Endothelial cell of umbilical vein (primary cell): ENCODE measurements at regions not wholly inside any gene's neighbourhood (a gene's known extent, or its start where the extent isn't known, plus 50 kb on each side); places are given as distances from the start of the nearest gene placed in this dataset.

Experiments
- BruUV-seq: library from RNA; stranded (reverse); fragments of 400-500 nt; replicated peaks from 2 replicates; lab custom pipeline; 2021; lab: Mats Ljungman, UMichigan
- CTCF ChIA-PET: fragments of 300-600, 350-600 bp; sonication (Branson Sonifier 250); formaldehyde crosslinking; loops from one replicate; lab custom pipeline; 2021; ENCODE audit warnings: antibody characterized with exemption, inconsistent platforms; lab: Charles Lee
- POLR2A ChIA-PET: fragments of 300-600, 350-600 bp; sonication (Branson Sonifier 250); formaldehyde crosslinking; loops from one replicate; lab custom pipeline; 2021; ENCODE audit warnings: antibody characterized with exemption, inconsistent platforms; lab: Charles Lee
- DNase-seq: peaks from one replicate; pipeline ENCODE4 v3.0.0-alpha.2; 2011; ENCODE audit warnings: low read depth, low spot score
- FAIRE-seq: peaks from 2 replicates; lab custom pipeline; 2011; peaks lifted over from hg19 to GRCh38; lab: Jason Lieb, UNC
- H2AFZ ChIP-seq: 2 replicates; pipeline ENCODE4 v1.6.0; 2012; ENCODE audit warnings: low read depth, low read length, control low read depth, inconsistent platforms
- H3K27ac ChIP-seq: 2 replicates; pipeline ENCODE4 v1.5.1; 2011; ENCODE audit warnings: low read depth, mild to moderate bottlenecking, control low read depth, low read length, moderate library complexity; ENCODE audit not compliant: insufficient read depth
- H3K27me3 ChIP-seq, 2 experiments: 2 replicates each; pipeline versions ENCODE4 v1.6.0 to v1.6.1; 2011; ENCODE audit warnings: low read length in 2 of 2, mixed read lengths in 1 of 2; ENCODE audit not compliant: control insufficient read depth in 2 of 2, insufficient read depth in 2 of 2
- H3K36me3 ChIP-seq, 2 experiments: 2 replicates in 1 of 2; 3 replicates in 1 of 2; pipeline ENCODE4 v1.5.1; 2011; ENCODE audit warnings: low read length in 2 of 2, mild to moderate bottlenecking in 1 of 2, moderate library complexity in 1 of 2; ENCODE audit not compliant: control insufficient read depth in 2 of 2, insufficient read depth in 2 of 2; ENCODE audit errors: extremely low read depth in 1 of 2
- H3K4me1 ChIP-seq: 3 replicates; pipeline ENCODE4 v1.5.1; 2011; ENCODE audit warnings: mild to moderate bottlenecking, low read length; ENCODE audit not compliant: control insufficient read depth, insufficient read depth; ENCODE audit errors: extremely low read depth
- H3K4me2 ChIP-seq: 2 replicates; pipeline ENCODE4 v1.6.1; 2011; ENCODE audit warnings: low read length, control low read depth, mixed read lengths; ENCODE audit not compliant: insufficient read depth
- H3K4me3 ChIP-seq, 3 experiments: fragments of 200-600 bp in 1 of 3; sonication (generic), shearing (Covaris generic) in 1 of 3; replicated peaks in 1 of 3; 2 replicates each; pipeline ENCODE4 v1.5.1; 2011 to 2016; ENCODE audit warnings: control low read depth in 3 of 3, low read length in 3 of 3, mild to moderate bottlenecking in 2 of 3, inconsistent platforms in 1 of 3, low read depth in 1 of 3, moderate library complexity in 1 of 3; ENCODE audit not compliant: insufficient read depth in 1 of 3
- H3K79me2 ChIP-seq: 2 replicates; pipeline ENCODE4 v1.6.0; 2012; ENCODE audit warnings: low read length, inconsistent platforms; ENCODE audit not compliant: control insufficient read depth, insufficient read depth
- H3K9ac ChIP-seq: replicated peaks from 2 replicates; pipeline ENCODE3; 2011; ENCODE audit warnings: low read length, control low read depth; ENCODE audit not compliant: insufficient read depth; ENCODE audit errors: extremely low read depth
- H3K9me1 ChIP-seq: replicated peaks from 3 replicates; pipeline ENCODE4 v1.6.0; 2011; ENCODE audit warnings: mild to moderate bottlenecking, low read length; ENCODE audit not compliant: control insufficient read depth, insufficient read depth; ENCODE audit errors: extremely low read depth
- H3K9me3 ChIP-seq: replicated peaks from 2 replicates; pipeline ENCODE4 v1.5.1; 2012; ENCODE audit warnings: low read length, inconsistent platforms; ENCODE audit not compliant: control insufficient read depth, insufficient read depth
- H4K20me1 ChIP-seq: replicated peaks from 2 replicates; pipeline ENCODE3; 2011; ENCODE audit warnings: mild to moderate bottlenecking, low read length; ENCODE audit not compliant: control insufficient read depth, insufficient read depth; ENCODE audit errors: extremely low read depth
- CTCF ChIP-seq, 2 donors: IDR thresholded peaks; 1 replicate in 1 of 2; 2 replicates in 1 of 2; pipeline ENCODE4 v1.5.1; 2011; ENCODE audit warnings: low read length in 2 of 2, mild to moderate bottlenecking in 2 of 2, moderate library complexity in 2 of 2, control low read depth in 1 of 2, inconsistent platforms in 1 of 2, low read depth in 1 of 2; ENCODE audit not compliant: insufficient read depth in 1 of 2; ENCODE audit errors: extremely low read depth in 1 of 2
- EZH2 ChIP-seq: IDR thresholded peaks from 2 replicates; pipeline ENCODE4 v1.6.1; 2012; ENCODE audit warnings: borderline replicate concordance, low read depth, mild to moderate bottlenecking, moderate library complexity, low read length, inconsistent platforms; ENCODE audit not compliant: severe bottlenecking
- FOS ChIP-seq: IDR thresholded peaks from 2 replicates; pipeline ENCODE4 v1.6.1; 2011; ENCODE audit warnings: mild to moderate bottlenecking, low read length, moderate library complexity, borderline replicate concordance; ENCODE audit not compliant: insufficient read depth
- GATA2 ChIP-seq: IDR thresholded peaks from 2 replicates; pipeline ENCODE4 v1.7.0; 2011; ENCODE audit warnings: low read depth, mild to moderate bottlenecking, moderate library complexity, mixed read lengths, low read length; ENCODE audit not compliant: insufficient read length, insufficient read depth
- JUN ChIP-seq: IDR thresholded peaks from 2 replicates; pipeline ENCODE4 v1.6.1; 2011; ENCODE audit warnings: borderline replicate concordance, low read depth; ENCODE audit not compliant: insufficient read length, insufficient read depth
- MAX ChIP-seq: IDR thresholded peaks from 2 replicates; pipeline ENCODE4 v1.6.1; 2011; ENCODE audit not compliant: insufficient read depth, insufficient read length
- MYC ChIP-seq: IDR thresholded peaks from one replicate; pipeline ENCODE4 v1.6.1; 2011; ENCODE audit warnings: mild to moderate bottlenecking, low read depth, low read length
- POLR2A ChIP-seq: IDR thresholded peaks from 2 replicates; pipeline ENCODE4 v1.6.1; 2012; ENCODE audit warnings: low read depth, mild to moderate bottlenecking, control low read depth, low read length
- POLR2AphosphoS5 ChIP-seq: IDR thresholded peaks from 2 replicates; pipeline ENCODE4 v1.6.1; 2012; ENCODE audit warnings: low read depth, mild to moderate bottlenecking, control low read depth, low read length, moderate library complexity; ENCODE audit not compliant: insufficient read depth
- dilution Hi-C: fragments of 300-500 bp; cut with MboI; formaldehyde crosslinking; loops from one replicate; pipeline ENCODE4 v1.15.0; 2019; ENCODE audit warnings: low sequenced_read_pairs; ENCODE audit not compliant: extremely low pct_ligation_motif_present
- intact Hi-C: fragments of 100-400 bp; cut with micrococcal nuclease; formaldehyde crosslinking; loops from one replicate; pipeline ENCODE4 v1.10.0; 2022

GRCh38 chr20:60892095-60892813 lies 359.8 kb upstream of the CDH4 start:
- ChIA-PET POLR2A (no interaction called here), CTCF (no interaction called here)
- dilution Hi-C loops: no loop called here
- FAIRE-seq (no peak), DNase-seq (no peak)
- H3K4me2 ChIP-seq: no peak overlapping the region
- no peak overlapping the region for H2AFZ ChIP-seq
- no peak overlapping the region for H3K4me3 ChIP-seq
- BruUV-seq: no TSS peak
- H3K36me3 ChIP-seq: no peaks in the 10 kb centered on the region
- no peak overlapping the region for H3K27ac ChIP-seq
- intact Hi-C loops: no loop called here
- H3K9me3 ChIP-seq: peaks cover 2% of the 10 kb centered on the region
- H3K79me2 ChIP-seq: no peaks in the 10 kb centered on the region
- H3K9me1 ChIP-seq: no peaks in the 10 kb centered on the region
- TF ChIP-seq GATA2 (no peak), JUN (no peak), FOS (no peak), EZH2 (no peak), CTCF (IDR thresholded peaks at IDR 0.05; ENCODE audit: extremely low read depth in 1 of 2, insufficient read depth in 1 of 2, low read depth in 1 of 2, low read length in 2 of 2) (no peak), POLR2A (no peak), MYC (no peak), MAX (no peak), POLR2AphosphoS5 (no peak)
- H3K4me1 ChIP-seq: no peaks in the 10 kb centered on the region
- H3K9ac ChIP-seq: no peak overlapping the region
- H4K20me1 ChIP-seq: no peaks in the 10 kb centered on the region
- no peaks in the 10 kb centered on the region for H3K27me3 ChIP-seq
